Muscle of back (tissue), 3 donors: ENCODE measurements at regions not wholly inside any gene's neighbourhood (a gene's known extent, or its start where the extent isn't known, plus 50 kb on each side); places are given as distances from the start of the nearest gene placed in this dataset.
"Not testable (repeated sequence)": the region's sequence is repeated elsewhere in the genome, so short reads cannot be mapped to it uniquely, and the experiment has no call there.

Experiments used
- DNase-seq, 3 donors: peaks; one replicate each; pipeline versions ENCODE4 v3.0.0 to v3.0.0-alpha.2; 2013

- DNase-seq = no peak
Measured at GRCh38 chr16:61432421-61432820, 603.8 kb downstream of the CDH8 start.

GRCh38 chr16:61421111-61421510 is 615.1 kb downstream of the CDH8 start:
- no peak for DNase-seq

- DNase-seq = no peak
Measured at GRCh38 chr16:61419791-61420190, 616.4 kb downstream of the CDH8 start.

- DNase-seq = not testable (repeated sequence)
Measured at GRCh38 chr16:61418802-61419201, 617.4 kb downstream of the CDH8 start.

GRCh38 chr16:61415126-61415525 is 621.1 kb downstream of the CDH8 start:
- no peak for DNase-seq

- DNase-seq = no peak
Measured at GRCh38 chr16:61413021-61413420, 623.2 kb downstream of the CDH8 start.

- DNase-seq = no peak
Measured at GRCh38 chr16:61412562-61412961, 623.7 kb downstream of the CDH8 start.

- DNase-seq = no peak
Measured at GRCh38 chr16:61409604-61410003, 626.6 kb downstream of the CDH8 start.

GRCh38 chr16:61403386-61403785 is 632.9 kb downstream of the CDH8 start:
- DNase-seq = no peak

GRCh38 chr16:61391896-61392295 is 644.3 kb downstream of the CDH8 start:
- DNase-seq = no peak

- no peak for DNase-seq
Measured at GRCh38 chr16:61390965-61391637, 645.1 kb downstream of the CDH8 start.

- DNase-seq = no peak
Measured at GRCh38 chr16:61385392-61386071, 650.7 kb downstream of the CDH8 start.

- DNase-seq = no peak
Measured at GRCh38 chr16:61382435-61382834, 653.8 kb downstream of the CDH8 start.

GRCh38 chr16:61379311-61379710 is 656.9 kb downstream of the CDH8 start:
- DNase-seq = no peak

GRCh38 chr16:61374071-61374470 is 662.2 kb downstream of the CDH8 start:
- no peak for DNase-seq

GRCh38 chr16:61371881-61372280 is 664.4 kb downstream of the CDH8 start:
- no peak for DNase-seq

- no peak for DNase-seq
Measured at GRCh38 chr16:61371388-61371787, 664.9 kb downstream of the CDH8 start.

- DNase-seq = no peak
Measured at GRCh38 chr16:61370564-61370963, 665.7 kb downstream of the CDH8 start.

- DNase-seq = no peak
Measured at GRCh38 chr16:61366006-61366405, 670.2 kb downstream of the CDH8 start.

- no peak for DNase-seq
Measured at GRCh38 chr16:61364990-61365389, 671.2 kb downstream of the CDH8 start.

- no peak for DNase-seq
Measured at GRCh38 chr16:61362585-61362984, 673.7 kb downstream of the CDH8 start.

- DNase-seq = no peak
Measured at GRCh38 chr16:61344791-61345190, 691.4 kb downstream of the CDH8 start.

- no peak for DNase-seq
Measured at GRCh38 chr16:61332461-61332860, 703.8 kb downstream of the CDH8 start.

GRCh38 chr16:61324044-61324443 is 712.2 kb downstream of the CDH8 start:
- DNase-seq = no peak
